ENCODE measurements at regions not wholly inside any gene's neighbourhood (a gene's known extent, or its start where the extent isn't known, plus 50 kb on each side); places are given as distances from the start of the nearest gene placed in this dataset.
A peak's percentile ranks its signal among the peaks of the same experiment; 100 is the strongest.

- DNase-seq (ENCODE audit: low read depth in 4 of 4, low spot score in 3 of 4) = no peak
Measured at GRCh38 chr4:189414021-189414420, 526.7 kb upstream of the FRG1 start.

DNA sequence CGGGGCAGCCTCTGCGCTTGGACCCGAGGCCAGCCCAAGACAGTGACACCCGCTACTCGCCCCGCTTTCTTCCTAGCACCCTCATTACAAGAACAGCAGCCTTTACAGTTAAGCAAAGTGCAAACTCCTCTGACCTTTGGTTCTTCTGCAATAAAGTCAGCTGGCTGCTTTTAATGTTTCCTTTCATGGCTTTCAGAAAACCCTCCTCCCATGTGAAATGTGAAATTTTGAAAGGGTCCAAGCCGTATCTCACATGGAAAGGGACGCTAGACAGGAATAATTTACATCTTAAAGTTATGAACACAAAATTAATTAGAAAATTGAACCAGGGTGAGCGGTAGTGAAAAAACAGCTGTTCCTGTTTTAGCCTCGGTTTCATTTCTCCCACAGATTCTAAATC is 520.1 kb upstream of the FRG1 start:
- DNase-seq (ENCODE audit: low read depth in 4 of 4, low spot score in 3 of 4) = peak; percentile 20 to 40 (median 29)

- no peak for DNase-seq (ENCODE audit: low read depth in 4 of 4, low spot score in 3 of 4)
Measured at GRCh38 chr4:189436207-189436606, 504.5 kb upstream of the FRG1 start.

DNA sequence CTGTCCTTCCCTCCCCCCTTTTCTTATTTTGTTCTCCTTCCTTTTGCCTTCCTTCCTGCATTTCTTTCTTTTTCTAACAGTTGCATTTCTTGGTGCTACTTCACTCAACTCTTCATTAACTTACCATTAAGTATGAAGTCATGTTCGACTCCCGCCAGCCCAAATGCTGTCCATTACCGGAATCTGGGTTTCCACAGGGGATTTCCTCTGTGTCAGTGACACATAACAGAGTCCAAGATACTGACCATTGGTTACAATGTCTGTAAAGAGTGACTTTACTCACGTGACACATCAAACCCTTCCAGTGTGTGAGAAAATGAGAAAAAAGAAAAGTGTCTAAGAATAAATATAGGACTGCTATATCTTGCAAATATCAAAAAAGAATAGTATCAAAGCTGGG is 500.0 kb upstream of the FRG1 start:
- DNase-seq (ENCODE audit: low read depth in 4 of 4, low spot score in 3 of 4) = no peak

GRCh38 chr4:189443341-189443740 is 497.3 kb upstream of the FRG1 start:
- DNase-seq (ENCODE audit: low read depth in 4 of 4, low spot score in 3 of 4) = no peak

- no peak for DNase-seq (ENCODE audit: low read depth in 4 of 4, low spot score in 3 of 4)
Measured at GRCh38 chr4:189445613-189446012, 495.1 kb upstream of the FRG1 start.

GRCh38 chr4:189463734-189464133 is 476.9 kb upstream of the FRG1 start:
- DNase-seq (ENCODE audit: low read depth in 4 of 4, low spot score in 3 of 4) = no peak

GRCh38 chr4:189494407-189494806 is 446.3 kb upstream of the FRG1 start:
- DNase-seq (ENCODE audit: low read depth in 4 of 4, low spot score in 3 of 4) = no peak

GRCh38 chr4:189497516-189497915 is 443.2 kb upstream of the FRG1 start:
- DNase-seq (ENCODE audit: low read depth in 4 of 4, low spot score in 3 of 4) = no peak

GRCh38 chr4:189497996-189498395 is 442.7 kb upstream of the FRG1 start:
- DNase-seq (ENCODE audit: low read depth in 4 of 4, low spot score in 3 of 4) = no peak

DNA sequence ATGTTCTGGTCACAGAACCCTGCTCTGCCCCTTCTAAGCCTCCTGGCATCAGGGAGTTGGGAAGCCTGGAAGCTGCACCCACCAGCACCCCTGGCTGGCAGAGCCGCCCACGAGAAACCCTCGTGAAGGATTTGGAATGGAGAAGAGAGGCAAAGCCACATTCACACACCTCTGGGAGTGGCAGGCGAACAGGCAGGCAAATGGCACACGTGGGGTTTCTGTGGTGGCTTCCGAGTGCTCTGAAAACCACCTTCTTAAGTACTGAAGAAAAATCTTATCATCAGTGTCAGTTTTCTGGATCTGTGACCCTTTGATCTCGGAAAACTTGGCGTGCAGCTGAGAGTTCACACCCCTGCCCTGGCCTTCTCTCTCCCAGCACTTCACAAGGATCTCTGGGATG is 442.2 kb upstream of the FRG1 start:
- DNase-seq (ENCODE audit: low read depth in 4 of 4, low spot score in 3 of 4) = no peak

GRCh38 chr4:189499696-189500095 is 441.0 kb upstream of the FRG1 start:
- DNase-seq (ENCODE audit: low read depth in 4 of 4, low spot score in 3 of 4) = no peak

DNA sequence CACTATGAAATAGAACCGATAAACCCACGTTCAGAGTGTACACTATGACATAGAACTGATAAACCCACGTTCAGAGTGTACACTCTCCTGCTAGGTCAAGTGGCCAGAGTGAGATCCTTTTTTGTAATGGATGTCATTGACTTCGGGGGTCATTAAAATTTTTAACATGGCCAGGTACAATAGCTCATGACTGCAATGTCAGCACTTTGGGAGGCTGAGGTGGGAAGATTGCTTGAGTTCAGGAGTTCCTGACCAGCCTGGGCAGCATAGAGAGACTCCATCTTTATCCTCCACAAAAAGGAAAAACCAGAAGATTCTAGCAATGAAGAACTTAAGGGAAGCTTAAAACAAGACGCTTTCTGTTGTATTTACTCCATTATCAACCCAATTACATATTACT is 439.7 kb upstream of the FRG1 start:
- no peak for DNase-seq (ENCODE audit: low read depth in 4 of 4, low spot score in 3 of 4)

DNA sequence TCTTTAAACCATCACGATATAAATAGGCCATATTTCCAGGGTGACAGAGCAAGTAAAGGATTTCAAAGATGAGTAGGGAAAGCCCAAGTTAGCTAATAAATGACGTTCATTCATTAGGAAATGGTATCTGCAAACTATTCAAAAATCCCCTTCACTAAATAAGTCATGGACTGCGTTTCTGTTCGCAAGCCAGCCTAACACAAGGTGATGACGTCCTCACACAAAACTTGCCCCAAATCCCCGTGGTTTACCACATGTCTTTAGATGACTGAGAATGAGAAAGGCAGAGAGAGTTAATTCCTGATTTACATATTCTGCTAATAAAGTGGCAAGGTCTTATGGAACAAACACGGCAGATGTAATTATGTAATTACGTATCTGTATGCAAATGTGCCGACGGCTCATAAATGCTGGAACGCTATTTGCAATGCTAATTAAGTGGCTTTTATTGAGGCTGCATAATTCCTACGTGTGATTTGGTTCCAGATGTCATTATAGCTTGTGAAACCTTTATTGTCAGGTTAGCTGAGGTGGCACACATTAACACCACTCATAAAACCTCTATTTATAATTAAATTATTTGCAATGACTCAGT is 437.7 kb upstream of the FRG1 start:
- no peak for DNase-seq (ENCODE audit: low read depth in 4 of 4, low spot score in 3 of 4)

GRCh38 chr4:189504220-189504619 is 436.5 kb upstream of the FRG1 start:
- DNase-seq (ENCODE audit: low read depth in 4 of 4, low spot score in 3 of 4) = no peak

DNA sequence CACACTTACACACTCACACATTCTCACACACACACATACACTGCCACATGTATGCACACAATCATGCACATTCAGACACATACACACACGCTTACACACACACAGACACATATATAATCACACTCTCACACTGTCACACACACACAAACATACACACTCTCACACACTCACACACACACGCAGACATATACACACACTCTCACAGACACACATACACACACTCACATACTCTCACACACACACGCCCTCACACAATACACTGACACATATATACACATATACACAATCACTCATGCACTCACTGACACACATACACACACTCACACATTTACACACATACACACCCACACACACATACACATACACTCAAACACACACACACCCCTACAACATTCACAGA is 435.3 kb upstream of the FRG1 start:
- DNase-seq (ENCODE audit: low read depth in 4 of 4, low spot score in 3 of 4) = no peak

- DNase-seq (ENCODE audit: low read depth in 4 of 4, low spot score in 3 of 4) = no peak
Measured at GRCh38 chr4:189506080-189506479, 434.6 kb upstream of the FRG1 start.

DNA sequence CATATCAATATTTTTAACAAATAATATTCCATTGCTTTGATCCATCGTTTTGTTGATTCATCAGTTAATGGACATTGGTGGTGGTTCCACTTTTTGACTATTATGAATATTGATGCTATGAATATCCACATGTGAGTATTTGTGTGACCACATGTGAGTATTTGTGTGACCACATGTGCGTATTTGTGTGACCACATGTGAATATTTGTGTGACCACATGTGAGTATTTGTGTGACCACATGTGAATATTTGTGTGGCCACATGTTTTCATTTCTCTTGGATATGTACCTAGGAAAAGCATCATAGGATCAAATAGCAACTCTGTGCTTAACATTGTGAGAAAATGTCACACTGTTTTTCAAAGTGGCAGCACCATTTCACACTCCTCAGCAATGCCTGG is 433.6 kb upstream of the FRG1 start:
- no peak for DNase-seq (ENCODE audit: low read depth in 4 of 4, low spot score in 3 of 4)

DNA sequence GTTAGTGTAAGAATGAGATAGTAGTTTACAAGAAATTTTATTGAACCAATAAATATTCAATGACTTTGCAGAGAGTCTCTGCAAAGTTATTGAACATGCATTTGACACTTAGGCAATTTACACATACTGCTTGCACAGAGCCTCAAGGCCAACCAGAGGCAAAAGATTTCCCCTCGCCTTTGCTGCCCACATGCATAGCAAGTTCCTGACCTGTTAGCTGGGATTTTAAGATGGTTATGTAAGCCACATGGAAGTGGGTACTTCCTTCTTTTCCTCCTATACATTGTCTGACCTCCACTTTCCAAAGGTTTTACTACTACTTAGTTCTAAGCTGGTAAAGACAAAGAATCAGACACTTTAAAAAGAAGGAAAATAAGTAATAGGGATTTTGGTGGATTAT is 430.1 kb upstream of the FRG1 start:
- DNase-seq (ENCODE audit: low read depth in 4 of 4, low spot score in 3 of 4) = no peak

GRCh38 chr4:189511581-189511980 is 429.1 kb upstream of the FRG1 start:
- DNase-seq (ENCODE audit: low read depth in 4 of 4, low spot score in 3 of 4) = no peak

- DNase-seq (ENCODE audit: low read depth in 4 of 4, low spot score in 3 of 4) = no peak
Measured at GRCh38 chr4:189513421-189513820, 427.3 kb upstream of the FRG1 start.

DNA sequence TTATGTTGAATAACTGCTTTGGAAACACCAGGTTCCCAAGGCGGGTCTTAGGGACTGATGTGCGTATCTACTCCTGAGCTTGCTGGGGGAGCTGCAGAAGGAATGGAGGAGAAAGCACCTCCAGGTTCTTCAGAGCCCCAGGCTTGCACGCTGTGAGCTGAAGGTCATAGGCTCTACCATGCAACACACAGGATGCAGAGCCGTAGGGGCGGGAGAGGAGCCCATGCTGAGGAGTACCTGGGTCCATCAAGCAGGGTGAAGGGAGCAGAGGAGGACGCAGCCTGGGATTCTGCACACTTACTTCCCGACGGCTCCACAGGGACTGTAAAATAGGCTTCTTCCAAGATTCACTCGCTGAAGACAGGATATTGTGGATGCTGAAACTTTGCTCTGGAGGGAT is 426.5 kb upstream of the FRG1 start:
- no peak for DNase-seq (ENCODE audit: low read depth in 4 of 4, low spot score in 3 of 4)

DNA sequence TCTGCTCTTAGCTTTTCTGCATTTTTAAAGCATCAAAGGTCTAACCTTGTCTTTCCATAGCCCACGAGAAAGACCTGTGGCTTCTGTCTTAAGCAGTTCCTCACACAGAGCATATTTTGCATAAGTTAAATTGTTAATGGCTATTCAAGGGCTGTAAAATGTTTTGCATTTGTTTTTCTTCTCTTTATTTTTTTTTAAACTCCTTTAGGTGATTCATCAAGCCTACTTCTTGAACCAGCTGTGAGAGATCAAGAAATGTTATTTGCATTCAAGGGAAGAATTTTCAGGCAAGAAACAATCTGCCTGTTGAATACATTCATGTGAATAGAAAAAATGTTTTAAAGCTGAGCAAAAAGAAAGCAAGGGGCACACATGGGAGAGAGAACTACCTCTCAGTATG is 423.8 kb upstream of the FRG1 start:
- DNase-seq (ENCODE audit: low read depth in 4 of 4, low spot score in 3 of 4) = no peak
